Spleen (tissue), 11 donors: ENCODE measurements at regions not wholly inside any gene's neighbourhood (a gene's known extent, or its start where the extent isn't known, plus 50 kb on each side); places are given as distances from the start of the nearest gene placed in this dataset.

Source experiments
- DNase-seq: peaks from one replicate; pipeline ENCODE4 v3.0.0-alpha.2; 2020
- H3K27ac ChIP-seq, 8 donors: fragments of 200-600 bp; sonication (generic) in 7 of 8; 1 replicate in 4 of 8; 2 replicates in 4 of 8; pipeline versions ENCODE4 v1.5.0 to v1.8.0; 2016 to 2021; ENCODE audit warnings: inconsistent platforms in 4 of 8, mild to moderate bottlenecking in 4 of 8, moderate library complexity in 1 of 8
- H3K27me3 ChIP-seq, 7 donors: fragments of 200-600 bp; sonication (generic) in 6 of 7; replicated peaks in 1 of 7; 1 replicate in 4 of 7; 2 replicates in 3 of 7; pipeline versions ENCODE4 v1.5.0 to v1.8.0; 2016 to 2021; ENCODE audit warnings: inconsistent platforms in 3 of 7, mild to moderate bottlenecking in 1 of 7
- H3K36me3 ChIP-seq, 6 donors: fragments of 200-600 bp; sonication (generic) in 5 of 6; 1 replicate in 4 of 6; 2 replicates in 2 of 6; pipeline versions ENCODE4 v1.5.0 to v1.8.0; 2016 to 2021; ENCODE audit warnings: inconsistent platforms in 2 of 6
- H3K4me1 ChIP-seq, 6 donors: fragments of 200-600 bp; sonication (generic) in 5 of 6; 1 replicate in 3 of 6; 2 replicates in 3 of 6; pipeline versions ENCODE4 v1.5.0 to v1.8.0; 2016 to 2021; ENCODE audit warnings: inconsistent platforms in 3 of 6
- H3K4me3 ChIP-seq, 8 donors: fragments of 200-600 bp; sonication (generic) in 7 of 8; 1 replicate in 4 of 8; 2 replicates in 4 of 8; pipeline versions ENCODE4 v1.5.0 to v1.8.0; 2016 to 2021; ENCODE audit warnings: inconsistent platforms in 4 of 8, mild to moderate bottlenecking in 4 of 8, moderate library complexity in 2 of 8
- H3K9me3 ChIP-seq, 8 donors: fragments of 200-600 bp; sonication (generic) in 7 of 8; 1 replicate in 4 of 8; 2 replicates in 4 of 8; pipeline versions ENCODE4 v1.5.0 to v1.8.0; 2016 to 2021; ENCODE audit warnings: inconsistent platforms in 4 of 8
- POLR2A ChIP-seq, 3 donors: fragments of 450-650 bp; IDR thresholded peaks; one replicate each; pipeline ENCODE4 v1.5.1; 2017; ENCODE audit warnings: antibody characterized with exemption in 3 of 3, mild to moderate bottlenecking in 1 of 3
- POLR2AphosphoS5 ChIP-seq, 3 donors: sonication (generic); formaldehyde crosslinking; IDR thresholded peaks; one replicate each; pipeline ENCODE4 v1.5.1; 2017; ENCODE audit warnings: antibody characterized with exemption in 3 of 3
- WGBS, 5 donors: extraction: QIAGEN DNeasy Blood & Tissue Kit in 3 of 5; methylation state at CpG; one replicate each; pipeline versions ENCODE4 v1.1.5 to v1.1.7; 2013 to 2018; 5-methylcytosine and 5-hydroxymethylcytosine counted together
- intact Hi-C: fragments of 100-400 bp; cut with DNase I; formaldehyde crosslinking; loops from one replicate; pipeline ENCODE4 v1.15.0; 2023; ENCODE audit warnings: low total_unique reads
- TF ChIP-seq, protein P1 (sequence below), 11 experiments: fragments of 200-600 bp in 7 of 11; fragments of 450-650 bp in 4 of 11; sonication (generic) in 4 of 11; IDR thresholded peaks in 8 of 11; conservative IDR thresholded peaks in 3 of 11; 1 replicate in 7 of 11; 2 replicates in 4 of 11; pipeline versions ENCODE4 v1.4.0 to v1.8.0; 2016 to 2021; ENCODE audit warnings: antibody characterized with exemption in 11 of 11, inconsistent platforms in 4 of 11, mild to moderate bottlenecking in 1 of 11
- donor health status: healthy with polysubstance abuse.
- donor health status: DM: no; HTN: no; CAD: no; lungs with moderate emphysema.
- donor health status: DM: no; HTN: no; CAD: no.
- donor health status: Bipolar disorder and iron deficiency.
- donor health status: healthy.
- donor health status: DM: no; HTN: no; CAD: no.
- donor health status: DM: yes; HTN: yes; CAD: no.

- H3K27ac ChIP-seq: no peak overlapping the region
- no peaks in the 10 kb centered on the region for H3K4me1 ChIP-seq
- no peaks in the 10 kb centered on the region for H3K27me3 ChIP-seq
- intact Hi-C loops: no loop called here
- TF ChIP-seq, protein P1, sequence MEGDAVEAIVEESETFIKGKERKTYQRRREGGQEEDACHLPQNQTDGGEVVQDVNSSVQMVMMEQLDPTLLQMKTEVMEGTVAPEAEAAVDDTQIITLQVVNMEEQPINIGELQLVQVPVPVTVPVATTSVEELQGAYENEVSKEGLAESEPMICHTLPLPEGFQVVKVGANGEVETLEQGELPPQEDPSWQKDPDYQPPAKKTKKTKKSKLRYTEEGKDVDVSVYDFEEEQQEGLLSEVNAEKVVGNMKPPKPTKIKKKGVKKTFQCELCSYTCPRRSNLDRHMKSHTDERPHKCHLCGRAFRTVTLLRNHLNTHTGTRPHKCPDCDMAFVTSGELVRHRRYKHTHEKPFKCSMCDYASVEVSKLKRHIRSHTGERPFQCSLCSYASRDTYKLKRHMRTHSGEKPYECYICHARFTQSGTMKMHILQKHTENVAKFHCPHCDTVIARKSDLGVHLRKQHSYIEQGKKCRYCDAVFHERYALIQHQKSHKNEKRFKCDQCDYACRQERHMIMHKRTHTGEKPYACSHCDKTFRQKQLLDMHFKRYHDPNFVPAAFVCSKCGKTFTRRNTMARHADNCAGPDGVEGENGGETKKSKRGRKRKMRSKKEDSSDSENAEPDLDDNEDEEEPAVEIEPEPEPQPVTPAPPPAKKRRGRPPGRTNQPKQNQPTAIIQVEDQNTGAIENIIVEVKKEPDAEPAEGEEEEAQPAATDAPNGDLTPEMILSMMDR (IDR thresholded peaks at IDR 0.05 in 8 of 11, conservative IDR thresholded peaks at IDR 0.05 in 3 of 11): no peak
- no peak for TF ChIP-seq POLR2A (IDR thresholded peaks at IDR 0.05)
- TF ChIP-seq POLR2AphosphoS5 (IDR thresholded peaks at IDR 0.05): no peak
- H3K9me3 ChIP-seq: peaks cover 0 to 6% (median 0%) of the 10 kb centered on the region in 8 donors
- no peaks in the 10 kb centered on the region for H3K36me3 ChIP-seq
- no peak for DNase-seq
- no peak overlapping the region for H3K4me3 ChIP-seq
- WGBS, 5 donors: 87 to 95% (median 90%) methylated on average over 1 of the region's 1 CpG
Measured at GRCh38 chr11:90601261-90601660, 378.4 kb upstream of the CHORDC1 start.

DNA sequence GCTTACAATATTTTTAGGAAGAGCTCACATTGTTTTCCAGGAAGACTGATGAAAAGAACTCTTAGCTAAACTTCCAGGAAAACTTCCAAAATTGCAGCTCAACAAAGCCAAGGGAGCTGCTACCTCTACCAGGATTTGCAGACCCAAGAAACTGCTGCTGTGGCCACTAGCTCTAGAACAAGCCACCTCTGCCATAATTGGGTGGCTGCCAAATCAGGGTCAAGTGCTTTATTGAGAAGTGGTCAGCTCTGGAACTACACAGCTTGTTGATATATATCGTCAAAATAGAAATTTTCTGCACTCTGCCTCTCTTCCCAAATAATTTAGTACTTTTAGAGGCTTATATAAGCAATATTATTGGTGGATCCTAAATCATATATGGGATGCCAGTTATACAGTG, 371.8 kb upstream of the CHORDC1 start:
- DNase-seq: no peak
- 43 to 69% (median 55%) methylated on average over 1 of the region's 1 CpG for WGBS, 5 donors
- Histone ChIP-seq H3K27ac (no peak overlapping the region), H3K36me3 (no peaks in the 10 kb centered on the region), H3K4me3 (no peak overlapping the region), H3K4me1 (no peaks in the 10 kb centered on the region), H3K27me3 (no peaks in the 10 kb centered on the region), H3K9me3 (peaks cover 0 to 18% (median 0%) of the 10 kb centered on the region in 8 donors)
- TF ChIP-seq POLR2A (IDR thresholded peaks at IDR 0.05): no peak
- TF ChIP-seq POLR2AphosphoS5 (IDR thresholded peaks at IDR 0.05): no peak
- TF ChIP-seq, protein P1 (IDR thresholded peaks at IDR 0.05 in 8 of 11, conservative IDR thresholded peaks at IDR 0.05 in 3 of 11): no peak
- intact Hi-C loops: no loop called here

DNA sequence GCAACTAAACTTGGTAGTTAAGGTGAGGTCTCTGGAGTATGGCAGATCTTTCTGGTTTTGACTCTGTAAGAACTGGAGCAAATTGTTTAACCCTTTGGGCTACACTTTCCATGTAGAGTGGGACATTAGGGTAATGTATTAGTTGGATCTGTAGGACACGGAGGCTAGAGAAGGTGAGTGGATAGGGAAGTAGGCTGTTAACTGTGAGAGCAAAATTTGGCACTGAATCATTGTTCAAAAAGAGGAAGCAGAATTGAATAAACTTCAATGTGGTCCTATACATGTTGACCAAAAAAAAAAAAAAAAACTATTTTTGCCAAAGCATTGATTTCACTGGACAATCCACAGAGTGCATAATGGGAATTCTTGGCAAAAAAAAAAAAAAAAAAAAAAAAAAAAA, 370.2 kb upstream of the CHORDC1 start:
- WGBS, 5 donors: 27 to 48% (median 30%) methylated on average over 1 of the region's 1 CpG
- Histone ChIP-seq H3K4me1 (no peaks in the 10 kb centered on the region), H3K27ac (no peak overlapping the region), H3K4me3 (no peak overlapping the region), H3K36me3 (no peaks in the 10 kb centered on the region), H3K27me3 (no peaks in the 10 kb centered on the region), H3K9me3 (peaks cover 0 to 18% (median 0%) of the 10 kb centered on the region in 8 donors)
- intact Hi-C loops: no loop called here
- no peak for TF ChIP-seq POLR2A (IDR thresholded peaks at IDR 0.05)
- TF ChIP-seq POLR2AphosphoS5 (IDR thresholded peaks at IDR 0.05): no peak
- TF ChIP-seq, protein P1 (IDR thresholded peaks at IDR 0.05 in 8 of 11, conservative IDR thresholded peaks at IDR 0.05 in 3 of 11): no peak
- no peak for DNase-seq

DNA sequence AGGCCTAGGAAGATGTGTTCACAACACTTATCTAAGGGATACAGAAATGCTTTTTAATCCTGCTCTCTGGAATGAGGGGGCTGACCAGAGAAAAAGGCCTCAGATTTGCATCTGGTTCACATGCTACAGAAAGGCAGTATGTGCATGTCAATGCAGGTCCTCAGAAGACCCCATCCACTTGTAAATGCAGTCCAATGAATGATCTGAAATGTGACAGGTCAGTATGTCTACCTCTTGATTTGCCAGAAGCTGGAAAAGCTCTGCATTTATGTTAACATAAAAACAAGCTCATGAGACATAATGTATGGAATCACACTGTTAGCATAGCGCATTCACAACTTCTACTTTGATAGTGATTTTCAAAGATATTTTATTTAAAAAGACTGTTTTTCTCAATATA, 367.4 kb upstream of the CHORDC1 start:
- TF ChIP-seq, protein P1 (IDR thresholded peaks at IDR 0.05 in 8 of 11, conservative IDR thresholded peaks at IDR 0.05 in 3 of 11): no peak
- TF ChIP-seq POLR2AphosphoS5 (IDR thresholded peaks at IDR 0.05) (no peak), POLR2A (IDR thresholded peaks at IDR 0.05) (no peak)
- intact Hi-C loops: no loop called here
- H3K27ac ChIP-seq: no peak overlapping the region
- H3K9me3 ChIP-seq: peaks cover 0 to 18% (median 0%) of the 10 kb centered on the region in 8 donors
- H3K4me3 ChIP-seq: no peak overlapping the region
- DNase-seq: no peak
- H3K27me3 ChIP-seq: no peaks in the 10 kb centered on the region
- 89 to 98% (median 93%) methylated on average over 1 of the region's 1 CpG for WGBS, 5 donors
- no peaks in the 10 kb centered on the region for H3K4me1 ChIP-seq
- no peaks in the 10 kb centered on the region for H3K36me3 ChIP-seq
